NCI-H526 (cell line): ENCODE measurements at regions not wholly inside any gene's neighbourhood (a gene's known extent, or its start where the extent isn't known, plus 50 kb on each side); places are given as distances from the start of the nearest gene placed in this dataset.
A peak's percentile ranks its signal among the peaks of the same experiment; 100 is the strongest.

ENCODE experiments used
- DNase-seq, 2 experiments: peaks; one replicate each; lab custom pipeline; 2025; lab: John Stamatoyannopoulos, UW

- no peak for DNase-seq
These were observed 244.7 kb upstream of the POU3F1 start for GRCh38 chr1:38291336-38291735.

- DNase-seq: no peak
These were observed 242.4 kb upstream of the POU3F1 start for GRCh38 chr1:38289034-38289433.

GRCh38 chr1:38287547-38287946 lies 241.0 kb upstream of the POU3F1 start:
- peak; percentile 51 to 74 for DNase-seq

GRCh38 chr1:38287036-38287435 lies 240.4 kb upstream of the POU3F1 start:
- DNase-seq: peak in 1 of 2 experiments; percentile 19

- DNase-seq: no peak
These were observed 239.4 kb upstream of the POU3F1 start for GRCh38 chr1:38285807-38286530.

GRCh38 chr1:38284953-38285352 lies 238.4 kb upstream of the POU3F1 start:
- DNase-seq: no peak

- no peak for DNase-seq
These were observed 237.3 kb upstream of the POU3F1 start for GRCh38 chr1:38283696-38284470.

- DNase-seq: no peak
These were observed 232.6 kb upstream of the POU3F1 start for GRCh38 chr1:38279148-38279547.

GRCh38 chr1:38277646-38278045 lies 231.1 kb upstream of the POU3F1 start:
- DNase-seq: no peak

- no peak for DNase-seq
These were observed 229.4 kb upstream of the POU3F1 start for GRCh38 chr1:38275960-38276359.

- no peak for DNase-seq
These were observed 228.4 kb upstream of the POU3F1 start for GRCh38 chr1:38274974-38275373.

GRCh38 chr1:38273196-38273804 lies 226.7 kb upstream of the POU3F1 start:
- DNase-seq: no peak

- DNase-seq: no peak
These were observed 225.9 kb upstream of the POU3F1 start for GRCh38 chr1:38272515-38272914.

- DNase-seq: no peak
These were observed 224.4 kb upstream of the POU3F1 start for GRCh38 chr1:38270849-38271633.

GRCh38 chr1:38269923-38270848 lies 223.6 kb upstream of the POU3F1 start:
- no peak for DNase-seq

- DNase-seq: no peak
These were observed 221.6 kb upstream of the POU3F1 start for GRCh38 chr1:38268226-38268625.

- no peak for DNase-seq
These were observed 220.7 kb upstream of the POU3F1 start for GRCh38 chr1:38267037-38268036.

GRCh38 chr1:38266197-38266520 lies 219.6 kb upstream of the POU3F1 start:
- no peak for DNase-seq

GRCh38 chr1:38265293-38266196 lies 219.0 kb upstream of the POU3F1 start:
- no peak for DNase-seq
